ENCODE measurements at regions not wholly inside any gene's neighbourhood (a gene's known extent, or its start where the extent isn't known, plus 50 kb on each side); places are given as distances from the start of the nearest gene placed in this dataset.

DNA sequence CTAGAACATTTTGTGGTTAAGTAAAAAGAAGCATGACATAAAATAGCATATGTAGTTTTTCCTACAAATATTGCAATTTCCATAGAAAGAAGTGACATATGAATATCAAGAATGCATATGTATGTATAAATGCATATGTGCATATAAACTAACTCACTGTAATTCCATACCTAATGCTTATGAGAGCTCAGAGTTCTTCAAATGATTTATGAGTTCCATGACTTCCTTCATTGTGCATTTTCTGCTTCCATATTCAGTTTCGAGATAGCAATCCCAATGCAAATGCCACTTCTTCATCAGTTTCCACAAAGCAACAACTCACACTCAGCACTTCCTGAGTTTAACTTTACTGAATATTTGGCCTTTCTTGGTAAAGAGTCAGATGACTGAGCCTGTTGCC, 1744.3 kb upstream of the MIR17HG start (continued):
- TF ChIP-seq GABPA (IDR thresholded peaks at IDR 0.05 in 1 of 2, conservative IDR thresholded peaks at IDR 0.05 in 1 of 2) (no peak), FOXA2 (IDR thresholded peaks at IDR 0.05) (no peak), HNF4G (IDR thresholded peaks at IDR 0.05) (no peak), SP1 (IDR thresholded peaks at IDR 0.05) (no peak), RXRA (IDR thresholded peaks at IDR 0.05) (no peak), EGR1 (IDR thresholded peaks at IDR 0.05; ENCODE audit: low read depth in 2 of 2) (no peak), JUND (IDR thresholded peaks at IDR 0.05) (no peak), TAF1 (conservative IDR thresholded peaks at IDR 0.05) (no peak), NR2F2 (IDR thresholded peaks at IDR 0.05) (no peak)
- TF ChIP-seq, protein P1, sequence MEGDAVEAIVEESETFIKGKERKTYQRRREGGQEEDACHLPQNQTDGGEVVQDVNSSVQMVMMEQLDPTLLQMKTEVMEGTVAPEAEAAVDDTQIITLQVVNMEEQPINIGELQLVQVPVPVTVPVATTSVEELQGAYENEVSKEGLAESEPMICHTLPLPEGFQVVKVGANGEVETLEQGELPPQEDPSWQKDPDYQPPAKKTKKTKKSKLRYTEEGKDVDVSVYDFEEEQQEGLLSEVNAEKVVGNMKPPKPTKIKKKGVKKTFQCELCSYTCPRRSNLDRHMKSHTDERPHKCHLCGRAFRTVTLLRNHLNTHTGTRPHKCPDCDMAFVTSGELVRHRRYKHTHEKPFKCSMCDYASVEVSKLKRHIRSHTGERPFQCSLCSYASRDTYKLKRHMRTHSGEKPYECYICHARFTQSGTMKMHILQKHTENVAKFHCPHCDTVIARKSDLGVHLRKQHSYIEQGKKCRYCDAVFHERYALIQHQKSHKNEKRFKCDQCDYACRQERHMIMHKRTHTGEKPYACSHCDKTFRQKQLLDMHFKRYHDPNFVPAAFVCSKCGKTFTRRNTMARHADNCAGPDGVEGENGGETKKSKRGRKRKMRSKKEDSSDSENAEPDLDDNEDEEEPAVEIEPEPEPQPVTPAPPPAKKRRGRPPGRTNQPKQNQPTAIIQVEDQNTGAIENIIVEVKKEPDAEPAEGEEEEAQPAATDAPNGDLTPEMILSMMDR (IDR thresholded peaks at IDR 0.05; ENCODE audit: low read depth, low read length, missing input control), result no peak

DNA sequence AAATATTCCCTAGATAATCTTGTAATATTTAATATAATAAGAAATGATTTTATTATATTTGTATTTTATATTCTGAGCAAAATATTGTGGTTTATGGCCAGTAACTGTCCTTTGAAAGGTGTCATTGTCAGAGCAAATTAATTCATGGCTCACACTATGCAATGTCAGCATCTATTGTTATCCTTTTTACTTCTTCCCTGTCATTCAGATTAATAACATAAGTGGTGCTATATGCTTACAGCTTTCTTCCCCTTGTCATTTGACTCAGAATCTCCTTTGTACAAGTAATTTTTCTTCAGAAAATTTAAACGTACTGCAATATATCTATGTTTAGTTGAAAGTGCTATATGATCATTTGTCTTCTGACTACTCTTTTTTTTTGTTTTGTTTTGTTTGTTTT, 1738.2 kb upstream of the MIR17HG start:
- 67% methylated on average over 1 of the region's 1 CpG for WGBS

DNA sequence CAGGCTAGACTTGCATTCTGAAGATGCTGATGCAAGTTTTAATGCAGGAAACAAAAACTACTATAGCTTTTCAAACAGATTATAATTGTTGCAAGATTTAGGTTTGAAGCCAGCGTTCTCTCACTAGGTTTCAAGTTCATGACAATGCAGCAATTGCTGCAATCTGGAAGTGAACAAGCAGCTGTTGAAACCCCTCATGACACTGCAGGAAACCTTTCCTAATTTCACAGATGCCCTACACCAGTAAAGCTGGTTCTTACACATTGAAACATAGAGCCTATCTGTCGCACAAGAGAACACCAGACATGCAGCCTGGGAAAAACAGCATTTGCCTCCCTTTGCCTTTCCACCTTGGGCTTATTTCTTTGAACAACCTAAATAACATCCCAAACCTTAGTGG, 1737.2 kb upstream of the MIR17HG start:
- Histone ChIP-seq H3K4me1 (ENCODE audit: control insufficient read depth in 4 of 4, insufficient read depth in 4 of 4, low read length in 3 of 4) (no peaks in the 10 kb centered on the region), H3K4me3 (ENCODE audit: low read depth in 1 of 3, low read length in 3 of 3) (no peak overlapping the region), H3K9me3 (ENCODE audit: control insufficient read depth in 4 of 4, low read length in 3 of 4) (peaks cover 0 to 10% (median 6%) of the 10 kb centered on the region in 4 donors), H3K36me3 (ENCODE audit: control insufficient read depth in 4 of 4, insufficient read depth in 3 of 4, low read depth in 1 of 4, low read length in 3 of 4) (no peaks in the 10 kb centered on the region), H3K9ac (ENCODE audit: low read depth in 1 of 2, low read length in 2 of 2) (no peak overlapping the region), H3K27ac (ENCODE audit: low read depth in 1 of 2, low read length in 2 of 2) (no peak overlapping the region), H3K27me3 (ENCODE audit: control insufficient read depth in 4 of 4, insufficient read depth in 4 of 4, low read length in 3 of 4) (no peaks in the 10 kb centered on the region)
- DNase-seq (ENCODE audit: low spot score), result no peak
- 72% methylated on average over 2 of the region's 2 CpGs for WGBS
- TF ChIP-seq FOXA1 (IDR thresholded peaks at IDR 0.05) (no peak), EGR1 (IDR thresholded peaks at IDR 0.05; ENCODE audit: low read depth in 2 of 2) (no peak), RXRA (IDR thresholded peaks at IDR 0.05) (no peak), HNF4G (IDR thresholded peaks at IDR 0.05) (no peak), SP1 (IDR thresholded peaks at IDR 0.05) (no peak), FOXA2 (IDR thresholded peaks at IDR 0.05) (no peak), RAD21 (IDR thresholded peaks at IDR 0.05) (no peak), GABPA (IDR thresholded peaks at IDR 0.05 in 1 of 2, conservative IDR thresholded peaks at IDR 0.05 in 1 of 2) (no peak), NR2F2 (IDR thresholded peaks at IDR 0.05) (no peak), TAF1 (conservative IDR thresholded peaks at IDR 0.05) (no peak)
- TF ChIP-seq, protein P1 (IDR thresholded peaks at IDR 0.05; ENCODE audit: low read depth, low read length, missing input control), result no peak
- TF ChIP-seq, protein P2, sequence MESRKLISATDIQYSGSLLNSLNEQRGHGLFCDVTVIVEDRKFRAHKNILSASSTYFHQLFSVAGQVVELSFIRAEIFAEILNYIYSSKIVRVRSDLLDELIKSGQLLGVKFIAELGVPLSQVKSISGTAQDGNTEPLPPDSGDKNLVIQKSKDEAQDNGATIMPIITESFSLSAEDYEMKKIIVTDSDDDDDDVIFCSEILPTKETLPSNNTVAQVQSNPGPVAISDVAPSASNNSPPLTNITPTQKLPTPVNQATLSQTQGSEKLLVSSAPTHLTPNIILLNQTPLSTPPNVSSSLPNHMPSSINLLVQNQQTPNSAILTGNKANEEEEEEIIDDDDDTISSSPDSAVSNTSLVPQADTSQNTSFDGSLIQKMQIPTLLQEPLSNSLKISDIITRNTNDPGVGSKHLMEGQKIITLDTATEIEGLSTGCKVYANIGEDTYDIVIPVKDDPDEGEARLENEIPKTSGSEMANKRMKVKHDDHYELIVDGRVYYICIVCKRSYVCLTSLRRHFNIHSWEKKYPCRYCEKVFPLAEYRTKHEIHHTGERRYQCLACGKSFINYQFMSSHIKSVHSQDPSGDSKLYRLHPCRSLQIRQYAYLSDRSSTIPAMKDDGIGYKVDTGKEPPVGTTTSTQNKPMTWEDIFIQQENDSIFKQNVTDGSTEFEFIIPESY (IDR thresholded peaks at IDR 0.05), result no peak
- TF ChIP-seq, protein P3, sequence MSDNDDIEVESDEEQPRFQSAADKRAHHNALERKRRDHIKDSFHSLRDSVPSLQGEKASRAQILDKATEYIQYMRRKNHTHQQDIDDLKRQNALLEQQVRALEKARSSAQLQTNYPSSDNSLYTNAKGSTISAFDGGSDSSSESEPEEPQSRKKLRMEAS (IDR thresholded peaks at IDR 0.05), result no peak
- TF ChIP-seq, protein P4, sequence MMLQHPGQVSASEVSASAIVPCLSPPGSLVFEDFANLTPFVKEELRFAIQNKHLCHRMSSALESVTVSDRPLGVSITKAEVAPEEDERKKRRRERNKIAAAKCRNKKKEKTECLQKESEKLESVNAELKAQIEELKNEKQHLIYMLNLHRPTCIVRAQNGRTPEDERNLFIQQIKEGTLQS (IDR thresholded peaks at IDR 0.05), result no peak

More for the DNA sequence above, 1738.2 kb upstream of the MIR17HG start:
- no peaks in the 10 kb centered on the region for H3K4me1 ChIP-seq (ENCODE audit: control insufficient read depth in 4 of 4, insufficient read depth in 4 of 4, low read length in 3 of 4)
- no peaks in the 10 kb centered on the region for H3K27me3 ChIP-seq (ENCODE audit: control insufficient read depth in 4 of 4, insufficient read depth in 4 of 4, low read length in 3 of 4)
- H3K9ac ChIP-seq (ENCODE audit: low read depth in 1 of 2, low read length in 2 of 2), result no peak overlapping the region
- no peak overlapping the region for H3K27ac ChIP-seq (ENCODE audit: low read depth in 1 of 2, low read length in 2 of 2)
- TF ChIP-seq JUND (IDR thresholded peaks at IDR 0.05), result no peak
- TF ChIP-seq TAF1 (conservative IDR thresholded peaks at IDR 0.05), result no peak
- TF ChIP-seq RAD21 (IDR thresholded peaks at IDR 0.05), result no peak
- no peak for TF ChIP-seq RXRA (IDR thresholded peaks at IDR 0.05)
- TF ChIP-seq HNF4G (IDR thresholded peaks at IDR 0.05), result no peak
- TF ChIP-seq GABPA (IDR thresholded peaks at IDR 0.05 in 1 of 2, conservative IDR thresholded peaks at IDR 0.05 in 1 of 2), result no peak
- TF ChIP-seq NR2F2 (IDR thresholded peaks at IDR 0.05), result no peak
- TF ChIP-seq, protein P2 (IDR thresholded peaks at IDR 0.05), result no peak
- no peak for TF ChIP-seq YY1 (IDR thresholded peaks at IDR 0.05)
- no peak for TF ChIP-seq EGR1 (IDR thresholded peaks at IDR 0.05; ENCODE audit: low read depth in 2 of 2)
- TF ChIP-seq, protein P4 (IDR thresholded peaks at IDR 0.05), result no peak
- peaks cover 0 to 10% (median 6%) of the 10 kb centered on the region in 4 donors for H3K9me3 ChIP-seq (ENCODE audit: control insufficient read depth in 4 of 4, low read length in 3 of 4)
- no peak for DNase-seq (ENCODE audit: low spot score)
- no peak overlapping the region for H3K4me3 ChIP-seq (ENCODE audit: low read depth in 1 of 3, low read length in 3 of 3)
- no peaks in the 10 kb centered on the region for H3K36me3 ChIP-seq (ENCODE audit: control insufficient read depth in 4 of 4, insufficient read depth in 3 of 4, low read depth in 1 of 4, low read length in 3 of 4)

All from liver (tissue), 8 donors.